Stimulated activated naive CD8-positive, alpha-beta T cell treated with anti-CD3 and anti-CD28 coated beads, Interleukin-15, Interleukin-2, amounts not matched to agents 100 ng/mL and 50 ng/mL, for 24 hours (primary cell): ENCODE measurements at regions not wholly inside any gene's neighbourhood (a gene's known extent, or its start where the extent isn't known, plus 50 kb on each side); places are given as distances from the start of the nearest gene placed in this dataset.

Source experiments
- H3K27ac Mint-ChIP-seq: one replicate; pipeline ENCODE4 v1.8.0; 2021; ENCODE audit warnings: mild to moderate bottlenecking, mixed read lengths
- H3K27me3 Mint-ChIP-seq: one replicate; pipeline ENCODE4 v1.8.0; 2021; ENCODE audit warnings: mixed read lengths
- H3K36me3 Mint-ChIP-seq: one replicate; pipeline ENCODE4 v1.8.0; 2021; ENCODE audit warnings: low read depth, mixed read lengths
- H3K4me1 Mint-ChIP-seq: one replicate; pipeline ENCODE4 v1.8.0; 2021; ENCODE audit warnings: low read depth, mixed read lengths
- H3K4me3 Mint-ChIP-seq: one replicate; pipeline ENCODE4 v1.8.0; 2021; ENCODE audit warnings: mild to moderate bottlenecking, mixed read lengths
- H3K9me3 Mint-ChIP-seq: one replicate; pipeline ENCODE4 v1.8.0; 2021; ENCODE audit warnings: mixed read lengths

DNA sequence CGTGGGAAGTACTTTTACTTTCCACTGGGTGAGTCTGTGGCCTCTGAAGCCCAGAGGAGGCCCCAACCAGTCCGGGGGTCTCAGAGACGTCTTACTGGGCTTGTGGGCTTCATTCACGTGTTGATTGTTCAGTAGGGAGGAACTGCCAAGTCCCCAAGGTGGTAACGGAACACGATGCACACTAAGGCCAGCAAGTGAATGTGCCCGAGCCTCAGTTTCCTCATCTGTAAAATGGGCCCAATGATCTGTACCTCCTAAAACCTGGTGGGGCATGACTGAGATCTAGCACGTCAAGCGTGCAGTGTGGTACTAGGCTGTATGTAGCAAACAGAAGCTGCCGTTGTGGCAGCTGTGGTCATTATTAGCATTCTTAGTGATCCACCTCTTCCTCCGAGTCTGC is 499.1 kb downstream of the MN1 start:
- H3K27me3 Mint-ChIP-seq = peaks cover 21% of the 10 kb centered on the region
- no peak overlapping the region for H3K27ac Mint-ChIP-seq
- H3K9me3 Mint-ChIP-seq = no peaks in the 10 kb centered on the region
- H3K4me3 Mint-ChIP-seq = no peak overlapping the region
- no peaks in the 10 kb centered on the region for H3K36me3 Mint-ChIP-seq
- H3K4me1 Mint-ChIP-seq = no peaks in the 10 kb centered on the region

DNA sequence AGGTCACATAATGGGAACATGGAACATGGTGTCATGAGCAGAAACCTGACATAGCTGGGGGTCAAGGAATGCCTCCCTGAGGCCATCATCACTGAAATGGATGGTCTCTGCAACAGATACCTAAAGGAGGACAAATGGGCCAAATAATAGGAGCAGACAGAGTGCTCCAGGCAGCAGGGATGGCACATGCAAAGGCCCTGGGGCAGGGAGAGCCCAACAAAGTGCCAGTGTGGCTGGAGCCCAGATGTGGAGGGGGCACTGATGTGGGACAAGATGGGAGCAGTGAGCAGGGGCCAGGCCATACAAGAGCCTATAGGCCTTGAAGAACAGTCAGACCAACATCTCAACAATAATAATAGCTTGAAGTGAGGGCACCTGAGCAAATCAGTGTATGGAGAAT is 497.8 kb downstream of the MN1 start:
- Mint-ChIP-seq H3K4me3 (no peak overlapping the region), H3K27ac (no peak overlapping the region), H3K9me3 (peaks cover 8% of the 10 kb centered on the region), H3K36me3 (no peaks in the 10 kb centered on the region), H3K27me3 (peaks cover 12% of the 10 kb centered on the region), H3K4me1 (no peaks in the 10 kb centered on the region)

DNA sequence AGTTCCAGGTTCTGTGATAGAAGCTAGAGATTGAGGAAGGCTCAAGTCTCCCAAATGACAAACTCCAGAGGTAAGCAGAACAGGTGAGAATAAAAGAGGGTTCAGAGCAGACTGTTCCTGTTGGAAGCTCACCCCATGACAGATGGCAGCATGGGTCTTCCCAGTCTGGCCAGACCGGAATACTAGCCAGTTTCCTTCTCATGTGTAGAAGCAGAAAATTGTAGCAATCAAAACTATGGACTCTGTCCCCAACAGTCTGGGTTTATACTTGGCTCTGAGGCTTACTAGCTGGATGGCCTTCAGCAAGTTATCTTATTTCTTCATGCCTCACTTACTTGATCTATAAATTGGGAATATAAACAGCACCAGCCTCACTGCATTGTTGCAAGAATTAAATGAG is 494.8 kb downstream of the MN1 start:
- no peak overlapping the region for H3K4me3 Mint-ChIP-seq
- no peaks in the 10 kb centered on the region for H3K4me1 Mint-ChIP-seq
- H3K27me3 Mint-ChIP-seq = no peaks in the 10 kb centered on the region
- no peaks in the 10 kb centered on the region for H3K36me3 Mint-ChIP-seq
- H3K9me3 Mint-ChIP-seq = peaks cover 8% of the 10 kb centered on the region
- H3K27ac Mint-ChIP-seq = no peak overlapping the region

DNA sequence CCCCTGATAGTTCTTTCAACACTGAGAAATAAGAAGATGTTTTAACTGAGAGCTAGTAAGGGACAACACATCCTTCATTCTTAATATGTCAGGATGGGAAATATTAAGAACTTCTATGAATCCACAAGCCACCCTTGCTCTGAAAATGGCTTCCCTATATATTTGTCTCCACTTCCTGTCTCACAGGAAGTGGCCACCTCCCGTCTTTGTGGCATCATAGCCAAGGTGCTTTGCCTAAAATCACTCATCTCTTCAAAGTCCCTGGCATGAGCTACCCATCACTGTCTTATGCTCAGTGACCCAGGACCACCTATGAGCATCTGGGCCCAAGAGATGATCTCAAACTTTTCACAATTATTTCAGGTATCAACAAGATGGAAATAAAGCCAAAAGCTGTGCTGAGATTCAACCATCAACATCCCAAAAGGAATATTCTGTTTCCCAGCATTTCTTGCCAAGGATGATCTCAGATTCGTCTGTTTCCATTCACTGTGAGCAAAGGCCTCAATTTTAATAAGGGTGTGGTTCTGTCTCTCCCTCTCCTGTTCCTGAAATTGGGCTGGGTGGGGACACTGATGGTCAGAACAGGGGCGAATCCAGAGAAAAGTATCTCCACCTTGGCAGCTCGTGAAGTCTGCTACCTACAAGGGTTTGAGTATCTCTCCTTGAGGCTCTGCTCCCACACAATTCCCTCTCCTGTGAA is 493.9 kb downstream of the MN1 start:
- Mint-ChIP-seq H3K9me3 (peaks cover 8% of the 10 kb centered on the region), H3K4me3 (no peak overlapping the region), H3K36me3 (no peaks in the 10 kb centered on the region), H3K27ac (no peak overlapping the region), H3K27me3 (no peaks in the 10 kb centered on the region), H3K4me1 (no peaks in the 10 kb centered on the region)

DNA sequence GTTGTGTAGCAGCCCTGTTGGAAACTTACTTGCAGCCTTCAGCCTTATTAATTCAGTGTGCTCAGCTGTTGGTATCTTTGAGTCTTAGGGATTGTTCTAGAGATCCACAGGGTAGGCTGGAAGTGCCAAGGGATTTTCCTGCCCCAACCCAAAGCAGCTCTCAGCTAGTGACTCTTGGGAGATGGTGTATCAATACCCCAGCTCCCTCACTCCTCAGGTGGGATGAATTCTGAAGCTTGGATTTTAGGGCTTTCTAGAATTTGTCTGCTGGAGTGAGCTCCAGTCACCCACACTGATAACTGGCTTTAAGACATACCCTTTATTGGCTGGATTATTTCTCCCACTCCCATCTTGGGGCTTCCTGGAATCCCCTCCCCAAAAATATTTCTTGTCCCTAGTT is 493.0 kb downstream of the MN1 start:
- H3K36me3 Mint-ChIP-seq = no peaks in the 10 kb centered on the region
- no peak overlapping the region for H3K27ac Mint-ChIP-seq
- H3K4me3 Mint-ChIP-seq = no peak overlapping the region
- H3K4me1 Mint-ChIP-seq = no peaks in the 10 kb centered on the region
- H3K27me3 Mint-ChIP-seq = no peaks in the 10 kb centered on the region
- H3K9me3 Mint-ChIP-seq = peaks cover 8% of the 10 kb centered on the region

DNA sequence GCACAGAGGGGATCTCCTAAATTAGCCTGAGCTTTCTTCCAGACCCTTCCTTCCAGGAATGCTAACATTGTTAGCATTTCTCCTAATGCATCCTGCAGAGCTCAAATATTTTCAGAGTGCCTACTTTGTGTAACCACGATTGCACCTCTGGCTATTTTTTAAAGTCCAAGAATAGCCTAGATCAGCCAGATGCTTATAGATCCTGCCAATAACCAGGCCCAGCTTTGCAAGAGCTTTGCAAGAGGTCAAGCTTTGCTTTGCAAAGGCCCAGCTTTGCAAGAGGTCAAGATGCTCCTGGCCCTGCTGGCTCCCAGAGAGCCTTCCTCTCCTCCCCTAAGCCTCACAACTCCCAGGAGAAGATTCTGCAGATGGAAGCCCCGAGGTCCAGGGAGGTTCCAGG is 491.9 kb downstream of the MN1 start:
- H3K27ac Mint-ChIP-seq = no peak overlapping the region
- no peaks in the 10 kb centered on the region for H3K27me3 Mint-ChIP-seq
- H3K4me3 Mint-ChIP-seq = no peak overlapping the region
- peaks cover 8% of the 10 kb centered on the region for H3K9me3 Mint-ChIP-seq
- no peaks in the 10 kb centered on the region for H3K36me3 Mint-ChIP-seq
- H3K4me1 Mint-ChIP-seq = no peaks in the 10 kb centered on the region

DNA sequence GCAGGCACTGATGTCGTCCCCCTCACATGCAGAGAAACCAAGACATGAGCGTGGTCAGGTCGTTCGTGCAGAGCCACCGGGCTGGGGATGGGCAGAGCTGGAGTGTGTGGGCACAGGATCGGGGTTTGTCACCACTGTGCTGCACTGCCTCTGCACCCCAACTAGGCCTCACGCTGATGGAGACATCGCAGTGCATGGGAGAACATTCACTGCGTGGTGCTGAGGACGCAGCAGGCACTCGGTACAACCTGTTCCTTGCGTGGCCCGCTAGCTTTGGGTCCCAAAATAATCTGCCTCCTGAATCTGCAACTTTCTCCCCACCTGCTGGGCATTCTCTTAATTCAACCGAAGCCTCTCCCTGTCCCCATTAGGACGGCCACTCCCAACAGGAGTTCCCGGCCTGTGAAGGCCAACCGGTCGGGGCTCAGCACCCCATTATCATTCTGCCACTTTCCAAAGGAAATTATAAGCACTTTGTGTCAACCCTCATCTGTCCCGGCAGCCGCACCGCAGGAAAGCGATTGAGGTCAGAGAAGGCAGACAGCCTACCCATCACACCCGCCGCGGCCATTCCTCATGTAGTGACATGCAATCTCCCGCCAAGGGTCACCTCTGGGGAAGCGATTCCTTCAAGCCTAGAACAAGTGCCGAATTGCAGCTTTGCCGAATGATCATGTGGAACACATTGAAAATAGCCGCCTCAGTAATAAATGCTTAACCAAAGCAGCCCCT is 490.4 kb downstream of the MN1 start:
- Mint-ChIP-seq H3K27me3 (peaks cover 6% of the 10 kb centered on the region), H3K4me1 (no peaks in the 10 kb centered on the region), H3K36me3 (no peaks in the 10 kb centered on the region), H3K4me3 (no peak overlapping the region), H3K27ac (no peak overlapping the region), H3K9me3 (peaks cover 8% of the 10 kb centered on the region)

DNA sequence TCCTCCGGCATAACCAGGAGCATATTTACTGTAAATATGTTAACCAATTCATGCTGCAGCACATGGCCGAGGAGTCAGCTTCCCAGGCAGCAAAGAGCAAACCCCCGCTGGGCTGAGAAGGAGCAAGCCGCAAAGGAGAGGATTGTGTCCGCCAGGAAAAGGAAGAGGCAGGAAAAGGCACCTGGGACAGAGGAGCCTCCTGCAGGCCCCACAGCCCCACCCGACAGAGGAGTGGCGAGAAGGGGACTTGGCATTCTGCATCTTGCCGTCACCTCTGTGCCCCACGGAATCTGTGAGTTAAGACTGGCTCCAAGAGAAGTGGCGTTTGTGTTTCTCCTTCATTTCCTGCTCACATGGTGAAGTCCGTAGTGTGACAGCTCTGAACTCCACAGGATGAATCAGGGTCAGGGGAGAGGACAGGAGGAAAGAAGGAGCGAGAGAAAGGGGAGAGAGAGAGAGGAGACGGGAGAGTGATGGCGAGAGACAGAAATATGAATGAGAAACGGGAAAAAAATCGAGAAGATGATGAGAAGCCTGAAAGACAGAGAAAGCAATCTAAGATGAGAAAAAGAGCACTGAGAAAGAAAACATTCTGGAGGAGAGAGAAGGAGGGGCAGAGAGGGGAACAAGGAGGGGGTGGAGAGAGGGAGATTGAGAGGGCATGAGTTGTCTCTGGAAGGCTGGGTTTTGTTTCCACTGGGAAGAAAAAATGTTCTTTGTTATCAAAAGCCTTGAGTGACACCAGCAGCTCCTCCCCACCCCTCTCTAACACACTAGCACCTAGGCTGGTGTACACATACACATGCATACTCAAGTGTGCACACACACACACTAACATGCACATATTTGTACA is 489.6 kb downstream of the MN1 start:
- H3K27ac Mint-ChIP-seq = no peak overlapping the region
- no peaks in the 10 kb centered on the region for H3K4me1 Mint-ChIP-seq
- peaks cover 8% of the 10 kb centered on the region for H3K9me3 Mint-ChIP-seq
- no peak overlapping the region for H3K4me3 Mint-ChIP-seq
- H3K27me3 Mint-ChIP-seq = peaks cover 10% of the 10 kb centered on the region
- no peaks in the 10 kb centered on the region for H3K36me3 Mint-ChIP-seq

DNA sequence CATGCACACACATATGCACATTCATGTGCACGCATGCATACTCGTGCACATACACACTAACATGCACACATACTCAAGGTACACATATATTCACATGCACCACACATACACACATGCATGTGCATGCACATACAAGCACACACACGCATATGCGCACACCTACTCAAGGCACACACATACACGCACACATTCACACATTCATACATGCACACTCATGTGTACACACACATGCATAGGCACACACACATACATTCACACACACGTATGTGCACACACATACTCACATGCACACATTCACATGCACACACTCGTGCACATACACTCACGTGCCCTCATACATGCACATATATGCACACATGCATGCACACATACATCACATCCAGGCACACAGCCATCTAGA is 489.0 kb downstream of the MN1 start:
- Mint-ChIP-seq H3K4me3 (no peak overlapping the region), H3K9me3 (peaks cover 7% of the 10 kb centered on the region), H3K4me1 (no peaks in the 10 kb centered on the region), H3K27me3 (peaks cover 15% of the 10 kb centered on the region), H3K27ac (no peak overlapping the region), H3K36me3 (no peaks in the 10 kb centered on the region)

DNA sequence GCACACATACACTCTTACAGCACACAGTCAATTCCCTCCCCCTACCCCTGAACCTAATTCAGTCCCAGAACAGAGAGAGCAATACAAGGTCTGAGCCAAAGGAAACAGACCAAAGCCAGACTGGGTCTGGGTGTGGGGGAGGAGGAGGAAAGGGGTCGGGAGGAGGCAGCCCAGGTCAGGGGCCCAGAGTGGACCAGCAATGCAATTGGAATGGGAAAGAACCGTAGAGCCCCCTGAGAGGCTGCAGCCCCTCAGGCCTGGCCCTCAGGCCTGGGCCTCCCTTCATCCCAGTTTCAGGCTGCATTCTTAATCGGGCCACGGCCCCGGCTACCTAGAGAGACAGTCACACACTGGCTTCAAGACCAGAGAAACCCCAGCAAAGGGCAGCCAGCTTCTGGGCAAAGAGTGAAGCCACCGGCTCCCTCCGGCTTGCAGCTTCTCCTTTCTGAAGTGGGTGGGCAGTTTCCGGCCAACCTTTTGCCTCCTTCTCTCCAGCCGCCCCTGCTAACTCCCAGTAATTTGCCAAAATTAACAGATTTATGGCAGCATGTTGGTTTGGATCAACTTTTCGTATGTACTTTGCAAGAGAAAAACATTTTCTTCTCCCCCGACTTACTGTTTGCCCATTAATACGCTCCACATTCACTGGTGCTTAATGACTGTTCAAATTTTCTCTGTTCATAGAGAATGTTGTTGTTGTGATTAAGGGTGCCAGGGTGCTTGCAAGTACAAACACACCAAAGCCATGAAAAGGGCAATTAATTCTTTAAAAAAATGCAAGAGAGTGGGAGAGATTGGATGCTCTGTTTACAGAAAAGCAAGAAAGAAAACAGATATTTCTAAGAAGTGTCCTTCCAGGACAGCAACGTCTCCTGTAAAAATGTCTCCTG is 488.3 kb downstream of the MN1 start:
- Mint-ChIP-seq H3K27me3 (peaks cover 15% of the 10 kb centered on the region), H3K9me3 (peaks cover 2% of the 10 kb centered on the region), H3K36me3 (no peaks in the 10 kb centered on the region), H3K27ac (no peak overlapping the region), H3K4me1 (no peaks in the 10 kb centered on the region), H3K4me3 (no peak overlapping the region)

DNA sequence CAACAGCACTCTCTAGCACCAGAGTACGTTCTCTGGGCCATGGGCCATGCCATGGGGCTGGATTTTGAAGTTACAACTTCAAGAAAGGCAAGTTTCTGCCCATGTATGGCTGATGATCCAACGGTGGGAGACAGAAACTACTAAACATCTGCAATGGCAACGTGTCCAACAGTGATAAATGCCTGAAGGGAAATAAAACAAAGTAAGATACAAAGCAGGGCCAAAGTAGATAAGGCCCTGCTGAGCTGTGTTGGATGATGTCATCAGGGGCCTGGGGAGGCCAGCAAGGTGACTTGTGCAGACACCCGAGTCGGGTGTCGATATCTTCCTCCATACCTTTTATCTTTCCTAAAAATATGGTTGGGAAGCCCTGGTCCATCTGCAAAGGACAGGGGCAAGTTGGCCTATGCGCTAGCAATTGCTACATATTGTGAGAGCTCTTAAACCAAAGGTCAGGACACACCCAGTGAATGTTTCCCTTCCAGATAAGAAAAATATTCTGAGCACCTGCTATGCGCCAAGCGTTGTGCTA is 487.2 kb downstream of the MN1 start:
- H3K36me3 Mint-ChIP-seq = no peaks in the 10 kb centered on the region
- peaks cover 15% of the 10 kb centered on the region for H3K27me3 Mint-ChIP-seq
- no peak overlapping the region for H3K27ac Mint-ChIP-seq
- no peaks in the 10 kb centered on the region for H3K4me1 Mint-ChIP-seq
- H3K4me3 Mint-ChIP-seq = no peak overlapping the region
- H3K9me3 Mint-ChIP-seq = no peaks in the 10 kb centered on the region

DNA sequence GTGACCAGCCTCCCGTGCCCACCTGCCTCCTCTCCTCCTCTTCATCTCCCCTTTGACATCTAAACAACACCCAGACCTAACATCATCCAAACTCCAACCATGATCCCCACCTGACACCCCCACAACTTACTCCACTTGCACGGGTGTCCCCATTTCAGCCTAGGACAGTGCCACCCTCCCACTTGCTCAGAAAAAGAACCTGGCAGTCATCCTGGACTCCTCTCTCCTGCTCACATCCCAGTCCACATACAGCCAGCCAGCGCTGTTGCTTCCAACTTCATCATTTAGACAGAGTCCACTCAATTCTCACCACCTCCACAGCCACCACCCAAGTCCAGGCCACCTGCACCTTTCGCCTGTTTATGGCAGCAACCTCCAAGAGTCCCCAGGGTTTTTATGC is 485.7 kb downstream of the MN1 start:
- H3K4me3 Mint-ChIP-seq = no peak overlapping the region
- no peaks in the 10 kb centered on the region for H3K36me3 Mint-ChIP-seq
- no peak overlapping the region for H3K27ac Mint-ChIP-seq
- H3K27me3 Mint-ChIP-seq = peaks cover 15% of the 10 kb centered on the region
- H3K4me1 Mint-ChIP-seq = no peaks in the 10 kb centered on the region
- H3K9me3 Mint-ChIP-seq = no peaks in the 10 kb centered on the region

DNA sequence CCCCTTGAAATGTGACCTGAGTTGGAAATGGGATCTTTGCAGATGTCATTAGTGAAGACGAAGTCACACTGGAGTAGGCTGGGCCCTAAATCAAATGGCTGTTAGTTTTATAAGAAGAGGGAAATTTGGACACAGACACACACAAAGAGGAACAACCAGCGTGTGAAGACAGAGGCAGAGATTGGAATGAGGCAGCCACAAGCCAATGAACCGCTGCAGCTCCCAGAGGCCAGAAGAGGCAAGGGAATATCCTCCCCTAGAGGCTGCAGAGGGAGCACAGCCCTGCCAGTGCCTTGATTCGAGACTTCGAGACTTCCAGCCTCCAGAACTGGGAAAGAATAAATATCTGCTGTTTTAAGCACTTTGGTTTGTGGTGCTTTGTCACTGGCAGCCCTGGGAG is 484.5 kb downstream of the MN1 start:
- Mint-ChIP-seq H3K4me1 (no peaks in the 10 kb centered on the region), H3K4me3 (no peak overlapping the region), H3K27ac (no peak overlapping the region), H3K36me3 (no peaks in the 10 kb centered on the region), H3K27me3 (peaks cover 17% of the 10 kb centered on the region), H3K9me3 (peaks cover 2% of the 10 kb centered on the region)

DNA sequence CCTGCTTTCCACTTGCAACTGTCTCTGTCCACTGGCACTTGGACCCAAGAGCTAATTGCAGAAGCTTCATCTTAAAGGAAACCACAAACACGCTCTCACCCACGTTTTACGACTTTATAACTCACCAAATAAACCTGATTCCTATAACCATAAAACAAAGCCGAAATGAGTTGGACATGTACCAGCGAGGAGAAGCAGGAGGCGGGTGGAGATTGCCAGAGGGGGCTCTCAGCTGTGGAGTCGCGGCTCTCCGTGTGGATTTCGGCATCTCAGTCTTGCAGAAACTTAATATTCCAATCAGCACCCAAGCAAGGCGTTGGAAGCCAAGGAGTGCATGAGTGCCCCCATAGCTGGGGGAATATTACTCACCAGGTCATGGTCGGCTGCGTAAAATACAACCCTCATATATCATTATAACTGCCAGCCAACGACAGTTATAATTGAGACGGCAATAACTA is 483.6 kb downstream of the MN1 start:
- H3K4me1 Mint-ChIP-seq = no peaks in the 10 kb centered on the region
- no peak overlapping the region for H3K27ac Mint-ChIP-seq
- peaks cover 3% of the 10 kb centered on the region for H3K9me3 Mint-ChIP-seq
- no peaks in the 10 kb centered on the region for H3K36me3 Mint-ChIP-seq
- no peak overlapping the region for H3K4me3 Mint-ChIP-seq
- peaks cover 25% of the 10 kb centered on the region for H3K27me3 Mint-ChIP-seq
